NCI-H2227 treated with DMSO at 0.1 percent for 48 hours (cell line): ENCODE measurements at regions not wholly inside any gene's neighbourhood (a gene's known extent, or its start where the extent isn't known, plus 50 kb on each side); places are given as distances from the start of the nearest gene placed in this dataset.
"Not testable (repeated sequence)": the region's sequence is repeated elsewhere in the genome, so short reads cannot be mapped to it uniquely, and the experiment has no call there.

Source experiments
- DNase-seq: peaks from one replicate; lab custom pipeline; 2025; lab: John Stamatoyannopoulos, UW

GRCh38 chr11:3443700-3444419, 64.9 kb upstream of the ZNF195 start:
- DNase-seq = peak; percentile 64

DNA sequence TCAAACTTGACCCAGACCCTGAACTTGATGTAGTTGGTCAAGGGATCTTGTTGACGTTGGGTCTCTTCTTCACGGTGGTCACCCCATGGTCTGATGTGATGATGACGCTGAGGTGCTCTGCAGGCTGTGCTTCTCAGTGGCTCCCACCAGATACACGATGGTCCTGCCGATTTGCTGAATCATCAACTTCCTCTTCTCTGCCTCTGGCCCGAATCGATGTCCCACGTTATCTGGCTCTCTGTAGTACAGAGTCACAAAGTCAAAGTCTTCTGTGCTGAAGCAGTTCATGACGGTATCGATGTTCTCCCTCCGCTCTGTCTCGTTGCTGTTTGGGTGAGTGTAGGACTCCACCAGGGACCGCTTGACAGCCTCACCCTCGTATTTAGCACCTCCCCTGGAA, 58.5 kb upstream of the ZNF195 start:
- not testable (repeated sequence) for DNase-seq

GRCh38 chr11:3434976-3435375, 56.0 kb upstream of the ZNF195 start:
- no peak for DNase-seq

- peak; percentile 28 for DNase-seq
Observed at GRCh38 chr11:3429191-3429590, 50.2 kb upstream of the ZNF195 start.
